Loucy (cell line): ENCODE measurements at regions not wholly inside any gene's neighbourhood (a gene's known extent, or its start where the extent isn't known, plus 50 kb on each side); places are given as distances from the start of the nearest gene placed in this dataset.

Experiments used
- EZH2phosphoT487 ChIP-seq: fragments of 200-600 bp; IDR thresholded peaks from 2 replicates; pipeline ENCODE4 v1.6.1; 2018; ENCODE audit warnings: antibody characterized with exemption, mild to moderate bottlenecking, moderate library complexity, borderline replicate concordance
- TF ChIP-seq, protein P1 (sequence below): fragments of 200-600 bp; sonication (generic); conservative IDR thresholded peaks from 2 replicates; pipeline ENCODE4 v1.5.1; 2014; ENCODE audit warnings: mild to moderate bottlenecking, antibody characterized with exemption, low read length

DNA sequence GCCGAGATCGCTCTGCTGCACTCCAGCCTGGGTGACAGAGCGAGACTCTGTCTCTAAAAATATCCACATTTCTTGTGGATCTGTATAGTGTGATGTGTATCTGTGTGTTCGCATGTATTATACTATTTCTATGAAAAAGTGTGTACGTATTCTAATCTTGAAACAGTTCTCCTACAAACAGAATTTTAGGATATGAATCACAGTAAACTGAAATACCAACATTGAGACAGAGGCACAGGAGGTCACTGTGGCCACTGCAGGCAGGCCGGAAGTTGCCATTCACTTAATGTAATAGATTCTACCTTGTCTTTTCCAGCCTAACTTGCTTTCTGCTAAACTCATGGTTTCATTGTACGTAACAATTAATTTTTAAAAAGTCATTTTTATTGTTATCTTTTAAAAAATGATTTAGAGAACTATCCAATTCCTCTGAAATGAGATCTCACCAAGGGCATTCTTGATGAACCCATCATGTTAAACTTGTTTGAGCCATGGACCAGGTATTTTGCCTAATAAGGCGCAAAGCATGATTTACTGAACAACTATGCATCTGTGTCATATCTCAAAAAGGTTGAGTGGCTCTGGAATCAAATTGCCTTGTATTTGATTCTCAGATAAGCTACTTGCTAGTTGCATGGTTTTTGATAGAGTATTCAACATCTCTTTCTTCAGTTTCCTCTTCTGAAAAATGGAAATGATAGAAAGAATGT lies 154.9 kb upstream of the GYPA start:
- TF ChIP-seq, protein P1, sequence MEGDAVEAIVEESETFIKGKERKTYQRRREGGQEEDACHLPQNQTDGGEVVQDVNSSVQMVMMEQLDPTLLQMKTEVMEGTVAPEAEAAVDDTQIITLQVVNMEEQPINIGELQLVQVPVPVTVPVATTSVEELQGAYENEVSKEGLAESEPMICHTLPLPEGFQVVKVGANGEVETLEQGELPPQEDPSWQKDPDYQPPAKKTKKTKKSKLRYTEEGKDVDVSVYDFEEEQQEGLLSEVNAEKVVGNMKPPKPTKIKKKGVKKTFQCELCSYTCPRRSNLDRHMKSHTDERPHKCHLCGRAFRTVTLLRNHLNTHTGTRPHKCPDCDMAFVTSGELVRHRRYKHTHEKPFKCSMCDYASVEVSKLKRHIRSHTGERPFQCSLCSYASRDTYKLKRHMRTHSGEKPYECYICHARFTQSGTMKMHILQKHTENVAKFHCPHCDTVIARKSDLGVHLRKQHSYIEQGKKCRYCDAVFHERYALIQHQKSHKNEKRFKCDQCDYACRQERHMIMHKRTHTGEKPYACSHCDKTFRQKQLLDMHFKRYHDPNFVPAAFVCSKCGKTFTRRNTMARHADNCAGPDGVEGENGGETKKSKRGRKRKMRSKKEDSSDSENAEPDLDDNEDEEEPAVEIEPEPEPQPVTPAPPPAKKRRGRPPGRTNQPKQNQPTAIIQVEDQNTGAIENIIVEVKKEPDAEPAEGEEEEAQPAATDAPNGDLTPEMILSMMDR = no peak
- TF ChIP-seq EZH2phosphoT487 = no peak
